ENCODE measurements at regions not wholly inside any gene's neighbourhood (a gene's known extent, or its start where the extent isn't known, plus 50 kb on each side); places are given as distances from the start of the nearest gene placed in this dataset.

GRCh38 chr3:90068783-90069182 is 961.4 kb downstream of the EPHA3 start:
- H3K9me3 ChIP-seq, result no peaks in the 10 kb centered on the region
- TF ChIP-seq CBX8 (IDR thresholded peaks at IDR 0.05) (no peak), FOSL2 (IDR thresholded peaks at IDR 0.05) (no peak), FOSL2 (CRISPR knock-in tag; IDR thresholded peaks at IDR 0.05) (no peak), ZC3H11A (IDR thresholded peaks at IDR 0.05) (no peak), TFCP2L1 (CRISPR knock-in tag; IDR thresholded peaks at IDR 0.05) (no peak), JUN (IDR thresholded peaks at IDR 0.05) (no peak), RARB (CRISPR knock-in tag; IDR thresholded peaks at IDR 0.05) (no peak), POLR2AphosphoS2 (conservative IDR thresholded peaks at IDR 0.05; ENCODE audit: low read length) (no peak), EP300 (IDR thresholded peaks at IDR 0.05) (no peak)
- TF ChIP-seq, protein P1, sequence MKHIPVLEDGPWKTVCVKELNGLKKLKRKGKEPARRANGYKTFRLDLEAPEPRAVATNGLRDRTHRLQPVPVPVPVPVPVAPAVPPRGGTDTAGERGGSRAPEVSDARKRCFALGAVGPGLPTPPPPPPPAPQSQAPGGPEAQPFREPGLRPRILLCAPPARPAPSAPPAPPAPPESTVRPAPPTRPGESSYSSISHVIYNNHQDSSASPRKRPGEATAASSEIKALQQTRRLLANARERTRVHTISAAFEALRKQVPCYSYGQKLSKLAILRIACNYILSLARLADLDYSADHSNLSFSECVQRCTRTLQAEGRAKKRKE (CRISPR knock-in tag; IDR thresholded peaks at IDR 0.05; ENCODE audit: low read depth), result no peak
- no peak for FAIRE-seq
- no peaks in the 10 kb centered on the region for H3K4me1 ChIP-seq
- 5% methylated on average over 3 of the region's 3 CpGs for WGBS (ENCODE audit: missing lambda C conversion rate)
- no peak overlapping the region for H3K27ac ChIP-seq
- H3K4me2 ChIP-seq, result no peak overlapping the region
- H3K4me3 ChIP-seq, result no peak overlapping the region
- no peak for DNase-seq (ENCODE audit: low read depth in 1 of 2, low spot score in 1 of 2)
- CTCF ChIA-PET, result no interaction called here
- POLR2A ChIA-PET, result no interaction called here
- ATAC-seq, result no peak

- CTCF ChIA-PET, result no interaction called here
- no peak overlapping the region for H3K4me2 ChIP-seq
- no peaks in the 10 kb centered on the region for H3K4me1 ChIP-seq
- WGBS (ENCODE audit: missing lambda C conversion rate), result 3% methylated on average over 1 of the region's 1 CpG
- no peak for FAIRE-seq
- ATAC-seq, result no peak
- TF ChIP-seq ZFP36 (IDR thresholded peaks at IDR 0.05; ENCODE audit: borderline replicate concordance, partially characterized antibody) (no peak), SMC3 (IDR thresholded peaks at IDR 0.05) (no peak), MAFK (IDR thresholded peaks at IDR 0.05; ENCODE audit: partially characterized antibody) (no peak)
- TF ChIP-seq, protein P2, sequence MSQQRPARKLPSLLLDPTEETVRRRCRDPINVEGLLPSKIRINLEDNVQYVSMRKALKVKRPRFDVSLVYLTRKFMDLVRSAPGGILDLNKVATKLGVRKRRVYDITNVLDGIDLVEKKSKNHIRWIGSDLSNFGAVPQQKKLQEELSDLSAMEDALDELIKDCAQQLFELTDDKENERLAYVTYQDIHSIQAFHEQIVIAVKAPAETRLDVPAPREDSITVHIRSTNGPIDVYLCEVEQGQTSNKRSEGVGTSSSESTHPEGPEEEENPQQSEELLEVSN (IDR thresholded peaks at IDR 0.05; ENCODE audit: borderline replicate concordance, low read depth), result no peak
- H3K4me3 ChIP-seq, result no peak overlapping the region
- no peak for DNase-seq (ENCODE audit: low read depth in 1 of 2, low spot score in 1 of 2)
- no peaks in the 10 kb centered on the region for H3K9me3 ChIP-seq
- no peak overlapping the region for H3K27ac ChIP-seq
- POLR2A ChIA-PET, result no interaction called here
Observed at GRCh38 chr3:90069748-90070147, 962.3 kb downstream of the EPHA3 start.

GRCh38 chr3:90076136-90076535 is 968.7 kb downstream of the EPHA3 start:
- ChIA-PET CTCF (no interaction called here), POLR2A (no interaction called here)
- Histone ChIP-seq H3K4me1 (no peaks in the 10 kb centered on the region), H3K27ac (no peak overlapping the region), H3K9me3 (no peaks in the 10 kb centered on the region), H3K4me2 (no peak overlapping the region), H3K4me3 (no peak overlapping the region)
- FAIRE-seq (no peak), DNase-seq (ENCODE audit: low read depth in 1 of 2, low spot score in 1 of 2) (no peak), ATAC-seq (no peak)
- TF ChIP-seq CHD2 (IDR thresholded peaks at IDR 0.05; ENCODE audit: low read length, partially characterized antibody) (no peak), KDM5A (IDR thresholded peaks at IDR 0.05) (no peak), CHD4 (IDR thresholded peaks at IDR 0.05; ENCODE audit: borderline replicate concordance) (no peak), BCL3 (IDR thresholded peaks at IDR 0.05) (no peak), CBX2 (IDR thresholded peaks at IDR 0.05; ENCODE audit: borderline replicate concordance, low read depth) (no peak), HDAC2 (IDR thresholded peaks at IDR 0.05) (no peak), HES2 (IDR thresholded peaks at IDR 0.05) (no peak), SREBF2 (IDR thresholded peaks at IDR 0.05) (no peak), HOXA7 (CRISPR knock-in tag; IDR thresholded peaks at IDR 0.05) (no peak), ZC3H11A (IDR thresholded peaks at IDR 0.05) (no peak), EP300 (IDR thresholded peaks at IDR 0.05) (no peak)
- TF ChIP-seq, protein P3, sequence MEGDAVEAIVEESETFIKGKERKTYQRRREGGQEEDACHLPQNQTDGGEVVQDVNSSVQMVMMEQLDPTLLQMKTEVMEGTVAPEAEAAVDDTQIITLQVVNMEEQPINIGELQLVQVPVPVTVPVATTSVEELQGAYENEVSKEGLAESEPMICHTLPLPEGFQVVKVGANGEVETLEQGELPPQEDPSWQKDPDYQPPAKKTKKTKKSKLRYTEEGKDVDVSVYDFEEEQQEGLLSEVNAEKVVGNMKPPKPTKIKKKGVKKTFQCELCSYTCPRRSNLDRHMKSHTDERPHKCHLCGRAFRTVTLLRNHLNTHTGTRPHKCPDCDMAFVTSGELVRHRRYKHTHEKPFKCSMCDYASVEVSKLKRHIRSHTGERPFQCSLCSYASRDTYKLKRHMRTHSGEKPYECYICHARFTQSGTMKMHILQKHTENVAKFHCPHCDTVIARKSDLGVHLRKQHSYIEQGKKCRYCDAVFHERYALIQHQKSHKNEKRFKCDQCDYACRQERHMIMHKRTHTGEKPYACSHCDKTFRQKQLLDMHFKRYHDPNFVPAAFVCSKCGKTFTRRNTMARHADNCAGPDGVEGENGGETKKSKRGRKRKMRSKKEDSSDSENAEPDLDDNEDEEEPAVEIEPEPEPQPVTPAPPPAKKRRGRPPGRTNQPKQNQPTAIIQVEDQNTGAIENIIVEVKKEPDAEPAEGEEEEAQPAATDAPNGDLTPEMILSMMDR (IDR thresholded peaks at IDR 0.05), result no peak
